ENCODE measurements at regions not wholly inside any gene's neighbourhood (a gene's known extent, or its start where the extent isn't known, plus 50 kb on each side); places are given as distances from the start of the nearest gene placed in this dataset.

DNA sequence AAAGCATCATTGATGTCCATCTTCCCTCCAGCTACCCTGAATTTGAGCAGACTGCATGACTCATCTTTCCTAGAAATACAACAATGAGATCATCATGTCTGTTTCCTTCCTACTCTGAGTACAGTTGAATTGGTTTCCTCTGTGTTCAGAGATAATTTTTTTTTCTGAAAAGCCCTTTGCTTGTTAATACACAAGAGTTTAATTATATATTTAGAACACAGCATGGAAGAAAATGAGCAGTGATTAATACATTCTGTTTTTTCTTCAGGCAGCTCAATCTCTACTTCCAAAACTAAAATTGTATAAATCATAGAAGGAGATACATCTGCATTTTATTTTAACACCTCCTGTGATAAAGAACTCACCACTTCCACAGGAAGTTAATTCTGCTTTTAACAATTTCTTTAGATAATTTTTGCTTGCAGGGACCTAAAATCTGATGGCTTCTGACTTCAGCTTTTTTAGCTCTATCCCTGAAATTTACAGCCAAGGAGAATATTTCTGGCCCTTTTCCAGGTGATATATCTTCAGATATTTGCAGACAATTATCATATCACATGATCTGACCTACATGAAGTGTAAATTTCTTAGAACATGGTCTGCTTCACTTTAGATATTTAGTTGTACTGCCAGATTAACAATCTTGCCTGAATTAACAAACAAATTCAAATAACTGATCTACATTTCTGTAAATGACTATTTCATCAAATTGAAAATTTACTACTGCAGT lies 249.0 kb downstream of the TRIB2 start:
- no peaks in the 10 kb centered on the region for H3K4me1 ChIP-seq (ENCODE audit: control insufficient read depth, insufficient read depth, low read length)
- H3K9me3 ChIP-seq (ENCODE audit: control insufficient read depth in 2 of 2, low read length in 2 of 2) = no peaks in the 10 kb centered on the region
- H3K4me3 ChIP-seq (ENCODE audit: low read length in 2 of 2) = no peak overlapping the region
- H3K9ac ChIP-seq (ENCODE audit: low read length in 2 of 2) = no peak overlapping the region
- H3K27me3 ChIP-seq (ENCODE audit: control insufficient read depth in 1 of 2, insufficient read depth in 2 of 2, low read length in 2 of 2) = no peaks in the 10 kb centered on the region
- no peaks in the 10 kb centered on the region for H3K36me3 ChIP-seq (ENCODE audit: control insufficient read depth in 2 of 2, insufficient read depth in 2 of 2, low read length in 2 of 2)
- no peak overlapping the region for H3K27ac ChIP-seq (ENCODE audit: low read length)

DNA sequence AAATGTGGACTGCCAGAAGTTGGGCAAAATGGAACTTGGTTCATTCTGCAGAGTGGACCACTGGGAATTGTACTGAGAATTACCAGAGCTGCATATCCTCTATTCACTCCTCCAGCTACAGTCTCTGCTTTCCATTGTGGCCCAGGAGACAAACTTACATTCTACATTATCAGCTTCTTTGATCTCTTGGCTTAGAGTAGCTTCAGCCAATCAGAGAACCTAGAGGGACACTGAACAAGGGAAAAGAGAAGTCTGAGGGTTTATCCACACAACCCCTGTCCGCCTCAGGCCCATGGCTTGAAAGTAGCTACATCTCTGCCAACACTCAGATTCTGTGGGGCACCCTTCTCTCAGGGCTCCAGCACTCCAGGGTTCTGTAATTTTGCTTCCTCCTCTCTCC lies 251.1 kb downstream of the TRIB2 start:
- Histone ChIP-seq H3K4me1 (ENCODE audit: control insufficient read depth, insufficient read depth, low read length) (no peaks in the 10 kb centered on the region), H3K36me3 (ENCODE audit: control insufficient read depth in 2 of 2, insufficient read depth in 2 of 2, low read length in 2 of 2) (no peaks in the 10 kb centered on the region), H3K27me3 (ENCODE audit: control insufficient read depth in 1 of 2, insufficient read depth in 2 of 2, low read length in 2 of 2) (no peaks in the 10 kb centered on the region), H3K4me3 (ENCODE audit: low read length in 2 of 2) (no peak overlapping the region), H3K9ac (ENCODE audit: low read length in 2 of 2) (no peak overlapping the region), H3K27ac (ENCODE audit: low read length) (no peak overlapping the region), H3K9me3 (ENCODE audit: control insufficient read depth in 2 of 2, low read length in 2 of 2) (no peaks in the 10 kb centered on the region)

DNA sequence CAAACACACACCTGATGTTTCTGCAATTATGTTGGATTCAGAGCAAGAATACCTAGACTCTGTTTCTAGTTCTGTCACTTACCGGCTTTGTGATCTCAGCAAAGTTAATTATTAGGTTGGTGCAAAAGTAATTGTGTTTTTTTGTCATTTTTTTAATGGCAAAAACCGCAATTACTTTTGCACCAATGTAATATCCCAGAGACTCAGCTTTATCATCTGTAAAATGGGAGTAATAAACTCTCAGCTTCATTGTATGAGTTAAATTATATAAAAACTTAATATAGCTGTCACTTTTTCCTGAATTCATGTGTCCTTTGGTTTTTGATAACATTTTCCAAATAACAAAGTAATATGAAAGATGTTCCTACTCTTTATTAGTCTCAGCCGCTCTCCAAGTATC lies 251.7 kb downstream of the TRIB2 start:
- no peak overlapping the region for H3K9ac ChIP-seq (ENCODE audit: low read length in 2 of 2)
- no peaks in the 10 kb centered on the region for H3K4me1 ChIP-seq (ENCODE audit: control insufficient read depth, insufficient read depth, low read length)
- H3K9me3 ChIP-seq (ENCODE audit: control insufficient read depth in 2 of 2, low read length in 2 of 2) = no peaks in the 10 kb centered on the region
- H3K36me3 ChIP-seq (ENCODE audit: control insufficient read depth in 2 of 2, insufficient read depth in 2 of 2, low read length in 2 of 2) = no peaks in the 10 kb centered on the region
- H3K4me3 ChIP-seq (ENCODE audit: low read length in 2 of 2) = no peak overlapping the region
- no peaks in the 10 kb centered on the region for H3K27me3 ChIP-seq (ENCODE audit: control insufficient read depth in 1 of 2, insufficient read depth in 2 of 2, low read length in 2 of 2)
- no peak overlapping the region for H3K27ac ChIP-seq (ENCODE audit: low read length)

DNA sequence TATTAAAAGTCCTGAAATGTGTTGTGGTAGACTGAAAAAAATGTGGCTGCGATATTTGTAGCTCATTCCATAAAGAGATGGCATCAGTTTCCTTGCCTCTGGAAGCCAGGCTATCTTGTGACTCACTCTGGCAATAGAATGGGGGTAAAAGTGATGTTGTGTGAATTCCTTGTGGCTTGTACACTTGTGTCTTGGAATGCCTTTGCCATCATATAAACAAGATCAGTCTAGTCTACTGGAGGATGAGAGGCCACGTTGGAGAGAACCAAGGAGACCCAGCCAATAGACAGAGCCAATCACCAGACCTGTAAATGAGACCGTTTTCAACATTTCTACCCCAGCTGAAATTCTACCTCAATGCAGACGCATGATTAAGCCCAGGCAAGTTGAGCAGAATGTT lies 254.1 kb downstream of the TRIB2 start:
- Histone ChIP-seq H3K27me3 (ENCODE audit: control insufficient read depth in 1 of 2, insufficient read depth in 2 of 2, low read length in 2 of 2) (no peaks in the 10 kb centered on the region), H3K4me1 (ENCODE audit: control insufficient read depth, insufficient read depth, low read length) (no peaks in the 10 kb centered on the region), H3K9ac (ENCODE audit: low read length in 2 of 2) (no peak overlapping the region), H3K9me3 (ENCODE audit: control insufficient read depth in 2 of 2, low read length in 2 of 2) (no peaks in the 10 kb centered on the region), H3K36me3 (ENCODE audit: control insufficient read depth in 2 of 2, insufficient read depth in 2 of 2, low read length in 2 of 2) (no peaks in the 10 kb centered on the region), H3K4me3 (ENCODE audit: low read length in 2 of 2) (no peak overlapping the region), H3K27ac (ENCODE audit: low read length) (no peak overlapping the region)

DNA sequence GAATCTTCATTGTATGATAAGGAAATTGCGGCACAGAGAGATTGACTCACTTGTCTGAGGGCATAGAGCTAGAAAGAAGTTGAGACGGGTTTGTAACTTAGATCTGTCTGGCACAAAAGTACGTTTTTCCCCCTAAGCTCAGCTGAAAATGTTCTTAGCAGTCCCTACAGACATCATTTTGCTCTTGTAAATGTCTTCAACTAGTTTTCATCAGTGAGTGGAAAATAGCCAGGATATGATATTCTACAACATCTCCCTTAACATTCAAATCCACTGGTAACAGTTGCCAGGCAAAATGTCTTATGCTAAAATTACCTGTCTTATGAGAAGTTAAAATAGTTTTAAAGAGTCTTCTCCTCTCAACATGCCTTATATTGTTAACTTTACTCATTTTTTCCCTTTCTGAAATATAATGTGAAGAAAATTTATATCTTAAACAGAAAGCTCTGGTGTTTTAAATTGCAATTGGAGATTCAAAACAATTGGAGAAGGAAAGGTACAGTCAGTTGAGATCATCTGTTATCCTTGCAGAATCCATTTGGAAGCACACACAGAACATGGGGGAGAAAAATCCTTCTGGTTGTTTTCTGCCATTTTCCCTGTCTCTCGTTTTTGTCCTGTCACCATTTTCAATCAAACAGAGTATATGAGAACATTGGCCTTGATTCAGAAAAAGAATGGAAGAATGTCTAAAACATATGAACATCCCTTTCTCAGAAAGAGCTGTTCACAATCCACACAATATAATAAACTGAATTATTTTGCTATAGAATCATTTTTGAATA lies 255.0 kb downstream of the TRIB2 start:
- no peak overlapping the region for H3K9ac ChIP-seq (ENCODE audit: low read length in 2 of 2)
- no peaks in the 10 kb centered on the region for H3K4me1 ChIP-seq (ENCODE audit: control insufficient read depth, insufficient read depth, low read length)
- H3K36me3 ChIP-seq (ENCODE audit: control insufficient read depth in 2 of 2, insufficient read depth in 2 of 2, low read length in 2 of 2) = no peaks in the 10 kb centered on the region
- H3K27me3 ChIP-seq (ENCODE audit: control insufficient read depth in 1 of 2, insufficient read depth in 2 of 2, low read length in 2 of 2) = no peaks in the 10 kb centered on the region
- H3K4me3 ChIP-seq (ENCODE audit: low read length in 2 of 2) = no peak overlapping the region
- no peaks in the 10 kb centered on the region for H3K9me3 ChIP-seq (ENCODE audit: control insufficient read depth in 2 of 2, low read length in 2 of 2)
- H3K27ac ChIP-seq (ENCODE audit: low read length) = no peak overlapping the region

DNA sequence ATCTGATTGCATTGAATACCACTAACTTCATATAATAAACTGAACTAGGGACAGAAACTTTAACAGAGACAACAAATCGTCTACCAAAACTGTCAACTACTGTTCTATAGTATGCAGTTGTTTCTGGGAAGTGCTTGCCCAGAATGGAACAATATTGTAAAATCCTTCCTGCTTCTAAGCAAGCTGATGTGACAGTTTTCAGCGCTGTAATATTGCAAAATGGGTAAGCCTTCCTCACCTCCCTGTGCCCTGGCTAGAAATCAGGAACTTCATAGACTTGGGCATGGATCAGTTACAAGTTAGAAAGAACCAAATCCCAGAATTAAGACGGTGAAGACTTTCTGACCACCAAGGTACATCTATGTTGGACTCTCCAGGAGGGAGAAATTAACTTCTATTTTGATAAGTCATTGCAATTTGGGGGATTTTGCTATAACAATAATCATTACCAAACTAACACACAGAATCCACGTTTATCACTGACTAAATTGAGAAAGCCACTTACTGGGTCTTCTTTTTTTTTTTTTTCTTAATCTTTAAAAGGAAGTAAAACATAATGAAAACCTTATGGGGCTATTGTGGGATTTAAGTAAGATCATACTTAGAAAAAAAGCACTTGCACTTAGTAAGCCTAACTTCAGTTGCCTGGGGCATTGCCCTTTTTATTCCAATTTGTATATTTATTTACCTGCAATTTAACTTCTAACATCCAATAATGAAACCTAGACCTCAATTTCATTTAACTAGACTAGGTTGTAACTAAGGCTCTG lies 261.5 kb downstream of the TRIB2 start:
- no peaks in the 10 kb centered on the region for H3K4me1 ChIP-seq (ENCODE audit: control insufficient read depth, insufficient read depth, low read length)
- H3K9me3 ChIP-seq (ENCODE audit: control insufficient read depth in 2 of 2, low read length in 2 of 2) = no peaks in the 10 kb centered on the region
- H3K36me3 ChIP-seq (ENCODE audit: control insufficient read depth in 2 of 2, insufficient read depth in 2 of 2, low read length in 2 of 2) = no peaks in the 10 kb centered on the region
- H3K4me3 ChIP-seq (ENCODE audit: low read length in 2 of 2) = no peak overlapping the region
- H3K27ac ChIP-seq (ENCODE audit: low read length) = no peak overlapping the region
- H3K27me3 ChIP-seq (ENCODE audit: control insufficient read depth in 1 of 2, insufficient read depth in 2 of 2, low read length in 2 of 2) = no peaks in the 10 kb centered on the region
- no peak overlapping the region for H3K9ac ChIP-seq (ENCODE audit: low read length in 2 of 2)

DNA sequence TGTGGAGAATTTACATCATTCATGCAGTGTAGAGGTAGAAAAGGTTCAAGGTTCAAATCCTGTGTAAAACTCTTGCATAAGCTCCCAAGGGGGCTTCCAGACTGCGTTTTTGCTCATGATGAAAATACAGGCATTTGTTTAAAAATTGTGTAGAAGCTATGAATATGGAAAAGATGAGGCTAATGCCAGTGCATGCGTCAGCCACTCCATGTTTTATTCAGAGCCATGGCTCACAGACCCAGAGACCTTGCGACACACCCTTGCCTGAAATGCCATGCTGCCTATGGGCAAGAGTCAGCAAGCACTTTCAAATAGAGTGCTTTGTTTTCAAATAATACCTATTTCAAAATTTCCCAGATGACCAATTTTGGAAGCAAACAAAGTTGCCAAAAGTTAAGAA lies 262.3 kb downstream of the TRIB2 start:
- Histone ChIP-seq H3K4me3 (ENCODE audit: low read length in 2 of 2) (no peak overlapping the region), H3K9me3 (ENCODE audit: control insufficient read depth in 2 of 2, low read length in 2 of 2) (no peaks in the 10 kb centered on the region), H3K36me3 (ENCODE audit: control insufficient read depth in 2 of 2, insufficient read depth in 2 of 2, low read length in 2 of 2) (no peaks in the 10 kb centered on the region), H3K27me3 (ENCODE audit: control insufficient read depth in 1 of 2, insufficient read depth in 2 of 2, low read length in 2 of 2) (no peaks in the 10 kb centered on the region), H3K9ac (ENCODE audit: low read length in 2 of 2) (no peak overlapping the region), H3K27ac (ENCODE audit: low read length) (no peak overlapping the region), H3K4me1 (ENCODE audit: control insufficient read depth, insufficient read depth, low read length) (no peaks in the 10 kb centered on the region)

DNA sequence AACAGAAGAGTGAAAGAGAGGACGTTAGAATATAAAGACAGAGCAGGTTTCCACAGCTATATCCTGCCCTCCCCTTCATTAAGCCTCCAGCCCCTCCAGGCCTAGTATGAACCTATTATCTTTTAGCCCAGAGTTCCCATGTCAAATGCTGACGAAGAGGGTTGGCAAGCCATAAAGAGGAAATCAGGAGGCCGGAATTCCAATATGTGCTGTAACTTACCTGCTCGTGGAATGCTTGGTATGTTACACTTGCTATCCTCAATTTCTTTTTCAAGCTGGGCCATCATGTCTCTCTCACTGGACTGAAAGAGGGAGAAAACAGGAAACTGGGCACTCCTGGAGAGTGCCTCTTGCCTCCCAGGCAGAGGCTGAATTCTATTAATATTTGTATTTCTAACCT lies 264.1 kb downstream of the TRIB2 start:
- Histone ChIP-seq H3K27ac (ENCODE audit: low read length) (no peak overlapping the region), H3K36me3 (ENCODE audit: control insufficient read depth in 2 of 2, insufficient read depth in 2 of 2, low read length in 2 of 2) (no peaks in the 10 kb centered on the region), H3K27me3 (ENCODE audit: control insufficient read depth in 1 of 2, insufficient read depth in 2 of 2, low read length in 2 of 2) (no peaks in the 10 kb centered on the region), H3K4me1 (ENCODE audit: control insufficient read depth, insufficient read depth, low read length) (no peaks in the 10 kb centered on the region), H3K4me3 (ENCODE audit: low read length in 2 of 2) (no peak overlapping the region), H3K9ac (ENCODE audit: low read length in 2 of 2) (no peak overlapping the region), H3K9me3 (ENCODE audit: control insufficient read depth in 2 of 2, low read length in 2 of 2) (no peaks in the 10 kb centered on the region)

DNA sequence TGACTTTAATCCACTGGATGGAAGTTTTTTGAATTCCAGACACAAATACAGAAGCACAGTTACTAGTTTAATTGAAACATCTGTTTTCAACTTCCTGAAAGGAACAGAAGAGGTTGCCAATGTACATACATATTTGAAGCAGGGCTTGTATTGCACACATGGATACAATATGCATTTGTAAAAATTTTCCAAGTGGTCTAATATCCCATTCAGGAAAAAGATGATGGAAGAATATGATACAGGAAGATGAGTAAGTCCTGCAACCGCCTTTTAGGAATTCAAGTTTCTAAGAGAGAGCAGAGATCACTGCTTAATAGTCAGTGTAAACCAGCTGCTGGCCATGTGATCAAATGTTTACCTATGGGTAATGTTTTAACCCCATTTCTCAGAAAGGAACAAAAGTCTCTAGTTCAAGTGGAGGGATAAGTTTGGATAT lies 265.4 kb downstream of the TRIB2 start:
- no peaks in the 10 kb centered on the region for H3K36me3 ChIP-seq (ENCODE audit: control insufficient read depth in 2 of 2, insufficient read depth in 2 of 2, low read length in 2 of 2)
- no peak overlapping the region for H3K27ac ChIP-seq (ENCODE audit: low read length)
- no peaks in the 10 kb centered on the region for H3K9me3 ChIP-seq (ENCODE audit: control insufficient read depth in 2 of 2, low read length in 2 of 2)
- no peak overlapping the region for H3K9ac ChIP-seq (ENCODE audit: low read length in 2 of 2)
- H3K27me3 ChIP-seq (ENCODE audit: control insufficient read depth in 1 of 2, insufficient read depth in 2 of 2, low read length in 2 of 2) = no peaks in the 10 kb centered on the region
- no peaks in the 10 kb centered on the region for H3K4me1 ChIP-seq (ENCODE audit: control insufficient read depth, insufficient read depth, low read length)
- no peak overlapping the region for H3K4me3 ChIP-seq (ENCODE audit: low read length in 2 of 2)

DNA sequence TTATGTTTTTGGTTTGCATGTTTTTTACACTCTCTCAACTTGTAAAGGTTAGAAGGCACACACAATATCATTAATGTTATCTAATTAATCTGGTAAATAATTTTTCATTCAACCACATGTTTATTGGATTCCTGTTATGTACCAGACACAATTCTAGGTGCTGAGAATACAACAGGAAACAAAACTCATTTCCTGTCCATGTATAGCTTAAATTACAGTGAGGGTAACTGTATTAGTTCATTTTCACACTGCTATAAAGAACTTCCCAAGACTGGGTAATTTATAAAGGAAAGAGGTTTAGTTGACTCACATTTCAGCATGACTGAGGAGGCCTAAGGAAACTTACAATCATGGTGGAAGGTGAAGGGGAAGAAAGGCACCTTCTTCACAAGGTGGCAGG lies 270.5 kb downstream of the TRIB2 start:
- Histone ChIP-seq H3K4me1 (ENCODE audit: control insufficient read depth, insufficient read depth, low read length) (no peaks in the 10 kb centered on the region), H3K36me3 (ENCODE audit: control insufficient read depth in 2 of 2, insufficient read depth in 2 of 2, low read length in 2 of 2) (no peaks in the 10 kb centered on the region), H3K27ac (ENCODE audit: low read length) (no peak overlapping the region), H3K27me3 (ENCODE audit: control insufficient read depth in 1 of 2, insufficient read depth in 2 of 2, low read length in 2 of 2) (no peaks in the 10 kb centered on the region), H3K9me3 (ENCODE audit: control insufficient read depth in 2 of 2, low read length in 2 of 2) (no peaks in the 10 kb centered on the region), H3K4me3 (ENCODE audit: low read length in 2 of 2) (no peak overlapping the region), H3K9ac (ENCODE audit: low read length in 2 of 2) (no peak overlapping the region)

Data from stomach smooth muscle (tissue), 2 donors.